ENCODE measurements at regions not wholly inside any gene's neighbourhood (a gene's known extent, or its start where the extent isn't known, plus 50 kb on each side); places are given as distances from the start of the nearest gene placed in this dataset.

DNA sequence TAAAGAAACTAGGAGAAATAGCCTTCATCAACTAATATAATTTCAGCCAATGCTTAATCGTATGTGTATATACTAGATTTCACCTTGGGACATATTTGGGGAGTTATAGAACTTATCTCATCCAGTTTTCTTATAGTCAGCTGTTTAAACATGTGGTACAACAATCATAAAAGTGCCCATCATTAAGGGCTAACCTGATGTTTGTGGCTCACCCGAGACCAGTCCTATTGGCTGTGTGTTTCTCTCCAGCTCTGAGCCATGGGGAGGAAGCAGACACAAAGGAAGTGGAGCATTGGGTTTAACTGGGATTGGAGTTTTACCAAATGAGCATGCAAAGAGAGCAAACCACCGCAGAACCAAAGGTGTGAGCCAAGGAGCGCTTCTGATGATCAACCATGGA is 114.3 kb upstream of the KLF12 start:
- ChIA-PET POLR2A (ENCODE audit: partially characterized antibody) (no interaction called here), CTCF (ENCODE audit: partially characterized antibody) (interaction anchor here (0.6 to 1.1 kb wide), 2 partner anchors 40 to 62 kb away, joined by 3 to 4 read pairs; no protein-coding TSS in a partner anchor)
- Histone ChIP-seq H3K9me3 (ENCODE audit: insufficient read depth in 2 of 2, low read depth in 1 of 2, low read length in 1 of 2) (no peaks in the 10 kb centered on the region), H3K18ac (ENCODE audit: extremely low read depth, low read length) (no peak overlapping the region), H3K4me2 (ENCODE audit: insufficient read depth in 1 of 2, low read depth in 2 of 2, low read length in 2 of 2) (no peak overlapping the region), H3K9ac (replicated peaks in 1 of 4; ENCODE audit: extremely low read depth in 1 of 4, low read depth in 3 of 4, low read length in 3 of 4) (no peak overlapping the region), H2BK5ac (ENCODE audit: low read depth, low read length) (no peak overlapping the region), H4K8ac (ENCODE audit: extremely low read depth, insufficient read depth, low read length) (no peak overlapping the region), H3K79me1 (ENCODE audit: low read depth, low read length) (no peaks in the 10 kb centered on the region), H3K27me3 (replicated peaks in 1 of 4; ENCODE audit: control insufficient read depth in 3 of 4, extremely low read depth in 1 of 4, insufficient read depth in 3 of 4, low read length in 3 of 4) (no peaks in the 10 kb centered on the region), H4K91ac (replicated peaks; ENCODE audit: insufficient read length, low read length) (no peak overlapping the region), H4K5ac (ENCODE audit: insufficient read length, low read depth, low read length) (no peak overlapping the region), H3K4me3 (ENCODE audit: extremely low read depth in 1 of 4, insufficient read depth in 2 of 4, low read depth in 3 of 4, low read length in 4 of 4) (no peak overlapping the region), H2AFZ (ENCODE audit: low read length) (no peak overlapping the region), H2BK15ac (ENCODE audit: low read length) (no peak overlapping the region), H3K36me3 (ENCODE audit: control insufficient read depth in 2 of 4, insufficient read depth in 4 of 4, low read length in 3 of 4) (no peaks in the 10 kb centered on the region), H3K79me2 (ENCODE audit: control insufficient read depth in 1 of 2, insufficient read depth in 2 of 2, low read length in 2 of 2) (no peaks in the 10 kb centered on the region), H2AK5ac (ENCODE audit: low read depth, low read length) (no peak overlapping the region), H3K4ac (replicated peaks; ENCODE audit: insufficient read length, low read depth, low read length) (no peak overlapping the region), H3K23me2 (ENCODE audit: low read depth, low read length) (peaks cover 2% of the 10 kb centered on the region; the same call in 1 of the 2 replicates), H3K56ac (replicated peaks; ENCODE audit: insufficient read length, low read depth, low read length) (no peak overlapping the region), H3K14ac (ENCODE audit: insufficient read length) (no peak overlapping the region), H3K27ac (ENCODE audit: low read depth, low read length) (no peak overlapping the region), H3K23ac (ENCODE audit: insufficient read length) (no peak overlapping the region), H2BK20ac (ENCODE audit: low read length) (no peak overlapping the region), H2BK120ac (replicated peaks; ENCODE audit: low read depth, low read length) (no peak overlapping the region), H4K20me1 (replicated peaks in 1 of 2; ENCODE audit: control insufficient read depth in 1 of 2, insufficient read depth in 2 of 2, low read length in 2 of 2) (no peaks in the 10 kb centered on the region), H2BK12ac (ENCODE audit: low read depth, low read length) (no peak overlapping the region), H3K4me1 (replicated peaks in 1 of 4; ENCODE audit: control insufficient read depth in 3 of 4, insufficient read depth in 4 of 4, low read length in 3 of 4) (no peaks in the 10 kb centered on the region)
- FAIRE-seq: no peak
- WGBS, 2 experiments (ENCODE audit: extremely low coverage in 1 of 2, insufficient coverage in 1 of 2, insufficient read length in 1 of 2, insufficient replicate concordance in 2 of 2, low coverage in 1 of 2, low lambda C conversion rate in 2 of 2, missing lambda C conversion rate in 1 of 2): 85% methylated on average over 4 of the region's 4 CpGs; no CpG with 5 or more reads in 1 of the 2 experiments
- no peak for DNase-seq (ENCODE audit: low read depth in 1 of 2, low spot score in 2 of 2)
- no peak for TF ChIP-seq RFX5 (IDR thresholded peaks at IDR 0.05; ENCODE audit: borderline replicate concordance, low read depth, low read length)
- TF ChIP-seq RAD21 (IDR thresholded peaks at IDR 0.05 in 1 of 2, conservative IDR thresholded peaks at IDR 0.05 in 1 of 2; ENCODE audit: low read depth in 2 of 2, low read length in 2 of 2): no peak
- no peak for TF ChIP-seq CTCF (IDR thresholded peaks at IDR 0.05; ENCODE audit: control extremely low read depth in 1 of 3, insufficient read depth in 1 of 3, low read depth in 1 of 3, low read length in 3 of 3)
- no peak for TF ChIP-seq POU5F1 (IDR thresholded peaks at IDR 0.05; ENCODE audit: low read depth, low read length)
- TF ChIP-seq, protein P1, sequence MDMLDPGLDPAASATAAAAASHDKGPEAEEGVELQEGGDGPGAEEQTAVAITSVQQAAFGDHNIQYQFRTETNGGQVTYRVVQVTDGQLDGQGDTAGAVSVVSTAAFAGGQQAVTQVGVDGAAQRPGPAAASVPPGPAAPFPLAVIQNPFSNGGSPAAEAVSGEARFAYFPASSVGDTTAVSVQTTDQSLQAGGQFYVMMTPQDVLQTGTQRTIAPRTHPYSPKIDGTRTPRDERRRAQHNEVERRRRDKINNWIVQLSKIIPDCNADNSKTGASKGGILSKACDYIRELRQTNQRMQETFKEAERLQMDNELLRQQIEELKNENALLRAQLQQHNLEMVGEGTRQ (IDR thresholded peaks at IDR 0.05; ENCODE audit: low read length): no peak
- TF ChIP-seq JUN (IDR thresholded peaks at IDR 0.05; ENCODE audit: low read depth, low read length): no peak
- TF ChIP-seq, protein P2, sequence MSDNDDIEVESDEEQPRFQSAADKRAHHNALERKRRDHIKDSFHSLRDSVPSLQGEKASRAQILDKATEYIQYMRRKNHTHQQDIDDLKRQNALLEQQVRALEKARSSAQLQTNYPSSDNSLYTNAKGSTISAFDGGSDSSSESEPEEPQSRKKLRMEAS (IDR thresholded peaks at IDR 0.05): no peak
- no peak for TF ChIP-seq CEBPB (IDR thresholded peaks at IDR 0.05; ENCODE audit: low read depth, low read length)
- no peak for TF ChIP-seq GTF2F1 (IDR thresholded peaks at IDR 0.05; ENCODE audit: borderline replicate concordance, low read depth, low read length)
- TF ChIP-seq FOSL1 (IDR thresholded peaks at IDR 0.05; ENCODE audit: insufficient read depth, low read depth, low read length): no peak
- TF ChIP-seq SP4 (IDR thresholded peaks at IDR 0.05; ENCODE audit: low read length): no peak
